Right ventricle myocardium superior (tissue), 1 donor: ENCODE measurements at regions not wholly inside any gene's neighbourhood (a gene's known extent, or its start where the extent isn't known, plus 50 kb on each side); places are given as distances from the start of the nearest gene placed in this dataset.
"Not testable (repeated sequence)": the region's sequence is repeated elsewhere in the genome, so short reads cannot be mapped to it uniquely, and the experiment has no call there.

Source experiments
- ATAC-seq: fragments of 200-7000 bp; cut with Tn5 transposase; one replicate; pipeline ENCODE4 v1.9.1; 2020; ENCODE audit warnings: mild to moderate bottlenecking; ENCODE audit not compliant: poor library complexity
- DNase-seq: peaks from one replicate; pipeline ENCODE4 v3.0.0-alpha.2; 2020
- intact Hi-C: fragments of 100-400 bp; cut with DNase I; formaldehyde crosslinking; loops from one replicate; pipeline ENCODE4 v1.11.2; 2022
- donor health status: DM: no; HTN: yes; CAD: no; lungs with severe emphysema.

DNA sequence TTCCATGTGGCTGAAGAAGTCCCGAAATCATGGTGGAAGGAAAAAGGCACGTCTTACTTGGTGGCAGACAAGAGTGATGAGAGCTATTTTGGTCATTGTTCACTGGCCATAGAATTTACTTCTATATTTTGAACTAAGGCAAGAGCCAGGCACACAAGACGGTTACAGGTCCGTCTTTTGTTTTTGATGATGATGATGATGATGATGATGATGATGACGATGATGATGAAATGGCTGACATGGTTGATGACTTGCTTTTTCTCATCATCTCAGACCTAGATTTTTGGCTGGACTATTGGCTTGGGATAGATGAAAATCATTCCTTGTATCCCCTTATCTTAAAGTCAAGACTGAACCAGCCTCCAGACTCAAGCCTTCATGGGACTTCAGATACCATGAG is 88.7 kb upstream of the ZNF195 start:
- DNase-seq, ATAC-seq, intact Hi-C loops: not testable (repeated sequence)

DNA sequence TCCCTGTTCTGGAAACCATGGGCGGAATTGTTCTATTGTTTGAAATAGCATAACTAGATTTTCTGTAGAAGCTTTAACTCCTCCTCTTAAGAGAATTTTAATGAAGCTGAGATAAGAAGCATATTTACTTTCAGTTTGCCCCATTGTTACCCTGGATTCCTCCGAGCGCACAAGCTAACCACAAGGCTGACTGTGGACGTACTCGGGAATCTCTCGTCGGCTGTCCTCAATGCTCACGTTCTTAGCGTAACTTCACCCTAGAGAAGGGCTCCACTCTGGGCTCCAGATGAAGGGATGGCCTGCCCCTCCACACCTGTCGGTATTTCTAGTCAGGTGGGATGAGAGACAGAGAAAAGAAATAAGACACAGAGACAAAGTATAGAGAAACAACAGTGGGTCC is 76.7 kb upstream of the ZNF195 start:
- DNase-seq, intact Hi-C loops, ATAC-seq: not testable (repeated sequence)

DNA sequence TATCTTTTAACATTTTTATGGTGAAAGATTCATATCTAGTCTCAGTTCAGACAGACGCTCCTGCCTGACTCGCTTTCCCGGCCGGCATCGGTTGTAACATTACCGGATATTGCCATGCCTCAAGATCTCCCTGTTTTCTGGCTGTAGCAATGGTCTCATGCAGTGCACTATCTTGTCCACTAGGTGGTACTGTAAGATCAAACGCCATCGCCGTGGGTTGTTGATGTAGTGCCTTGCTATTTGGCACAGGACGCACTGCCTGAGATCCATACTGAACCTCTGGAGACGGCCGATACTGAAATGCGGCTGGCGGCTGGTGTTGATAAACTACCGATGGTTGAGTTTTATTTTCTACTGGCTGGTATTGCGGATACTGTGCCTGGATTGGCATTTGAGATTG is 75.9 kb upstream of the ZNF195 start:
- peak; percentile 69 for DNase-seq
- ATAC-seq, intact Hi-C loops: not testable (repeated sequence)

DNA sequence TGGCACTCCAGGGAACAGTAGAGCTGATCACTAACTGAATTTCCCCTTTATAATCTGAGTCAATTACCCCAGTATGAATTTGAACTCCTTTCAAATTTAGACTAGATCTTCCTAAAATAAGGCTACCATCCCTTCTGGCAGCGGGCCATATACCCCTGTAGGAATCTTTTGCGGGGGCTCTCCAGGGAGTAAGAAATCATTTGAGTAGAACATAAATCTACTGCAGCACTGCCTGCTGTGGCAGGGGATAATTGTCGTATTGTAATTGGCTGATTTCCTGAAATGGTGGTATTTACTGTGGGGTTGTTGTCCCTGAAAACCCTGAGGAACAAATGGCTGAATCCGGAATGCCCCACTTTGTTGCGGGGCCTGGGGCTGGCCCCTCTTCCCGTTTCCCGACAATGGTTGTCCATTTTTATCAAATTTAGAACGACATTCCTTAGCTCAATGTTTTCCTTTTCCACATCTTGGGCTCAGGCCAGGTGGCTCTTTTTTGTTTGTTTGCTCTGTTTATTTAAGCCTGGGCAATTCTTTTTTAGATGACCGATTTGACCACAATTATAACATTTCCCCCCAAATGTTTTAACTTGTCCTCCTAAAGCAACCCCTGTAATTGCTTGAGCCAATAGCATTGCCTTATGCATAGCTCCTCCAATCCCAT is 74.8 kb upstream of the ZNF195 start:
- intact Hi-C loops, ATAC-seq: not testable (repeated sequence)

DNA sequence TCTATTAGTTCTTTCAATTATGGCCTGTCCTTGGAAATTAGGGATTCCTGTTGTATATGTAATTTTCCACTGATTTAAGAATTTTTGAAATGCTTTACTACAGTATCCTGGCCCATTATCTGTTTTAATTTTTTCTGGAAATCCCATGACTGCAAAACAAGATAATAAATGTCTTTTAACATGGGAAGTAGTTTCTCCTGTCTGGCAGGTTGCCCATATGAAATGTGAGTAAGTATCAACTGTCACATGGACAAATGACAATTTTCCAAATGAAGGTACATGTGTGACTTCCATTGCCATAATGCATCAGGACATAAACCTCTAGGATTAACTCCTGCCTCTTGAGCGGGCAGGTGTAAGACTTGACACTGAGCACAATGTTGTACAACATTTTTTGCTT is 71.9 kb upstream of the ZNF195 start:
- intact Hi-C loops, DNase-seq, ATAC-seq: not testable (repeated sequence)

More for the DNA sequence above, 74.8 kb upstream of the ZNF195 start:
- DNase-seq = not testable (repeated sequence)

DNA sequence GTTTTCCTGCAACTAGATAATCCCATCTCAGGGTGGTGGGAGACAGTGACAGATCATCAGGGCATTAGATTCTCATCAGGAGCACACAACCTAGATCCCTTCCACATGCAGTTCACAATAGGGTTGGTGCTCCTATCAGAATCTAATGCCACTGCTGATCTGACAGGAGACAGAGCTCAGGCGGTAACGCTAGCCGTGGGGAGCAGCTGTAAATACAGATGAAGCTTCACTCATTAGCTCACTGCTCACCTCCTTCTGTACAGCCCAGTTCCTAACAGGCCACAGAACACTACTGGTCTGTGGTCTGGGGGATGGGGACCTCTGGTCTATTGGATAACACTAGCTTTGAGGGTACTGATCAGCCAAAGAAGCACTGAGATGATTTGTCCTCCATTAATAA is 66.6 kb upstream of the ZNF195 start:
- DNase-seq, ATAC-seq, intact Hi-C loops: not testable (repeated sequence)

DNA sequence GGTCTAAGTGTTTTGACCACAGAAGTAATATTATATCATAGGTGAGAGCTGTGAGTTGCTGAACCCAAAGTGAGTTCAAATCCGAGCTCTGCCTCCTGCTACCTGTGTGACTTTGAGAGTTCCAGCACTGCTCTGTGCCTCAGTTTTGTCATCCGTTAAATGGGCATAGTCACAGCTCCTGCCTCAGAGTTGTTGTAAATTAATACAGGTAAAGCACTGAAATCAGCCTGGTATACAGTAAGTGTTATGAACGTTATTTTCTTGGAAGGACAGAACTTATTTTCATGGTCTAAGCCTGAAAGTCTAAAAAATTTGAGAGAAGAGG is 65.4 kb upstream of the ZNF195 start:
- DNase-seq, ATAC-seq, intact Hi-C loops: not testable (repeated sequence)

DNA sequence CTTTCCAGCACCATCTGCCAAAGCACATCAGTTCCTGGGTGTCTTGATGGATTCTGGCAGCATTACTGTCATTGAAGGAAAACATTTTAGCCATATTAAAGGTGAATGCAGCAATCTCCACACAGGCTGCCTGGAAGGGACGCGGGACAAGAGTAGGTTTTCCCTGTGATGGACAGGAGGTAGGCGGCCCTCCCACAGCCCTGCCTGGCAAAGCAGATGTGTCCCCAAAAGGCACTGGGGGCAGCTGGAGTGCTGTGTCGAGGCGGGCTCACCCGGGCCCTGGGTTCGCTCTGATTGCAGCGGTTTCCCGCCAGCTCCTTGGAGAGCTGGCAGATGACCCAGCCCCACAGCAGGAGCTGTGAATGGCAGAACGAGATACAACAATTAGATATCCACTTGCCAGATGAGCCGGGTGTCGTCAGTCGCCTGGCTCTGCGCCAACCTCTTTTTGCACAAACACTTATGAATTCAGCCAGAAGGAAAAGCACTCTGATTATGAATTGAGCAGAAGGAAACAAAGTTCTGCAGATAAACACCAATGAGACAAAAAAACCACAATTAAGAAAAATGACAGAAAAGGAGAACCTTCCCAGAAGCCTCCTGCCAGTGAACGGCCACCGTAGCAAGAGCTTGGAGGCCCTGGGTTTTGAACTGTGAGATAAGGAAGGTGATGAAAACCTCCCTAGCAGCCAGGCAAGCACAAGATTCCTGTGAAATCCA is 64.9 kb upstream of the ZNF195 start:
- ATAC-seq, intact Hi-C loops, DNase-seq: not testable (repeated sequence)

DNA sequence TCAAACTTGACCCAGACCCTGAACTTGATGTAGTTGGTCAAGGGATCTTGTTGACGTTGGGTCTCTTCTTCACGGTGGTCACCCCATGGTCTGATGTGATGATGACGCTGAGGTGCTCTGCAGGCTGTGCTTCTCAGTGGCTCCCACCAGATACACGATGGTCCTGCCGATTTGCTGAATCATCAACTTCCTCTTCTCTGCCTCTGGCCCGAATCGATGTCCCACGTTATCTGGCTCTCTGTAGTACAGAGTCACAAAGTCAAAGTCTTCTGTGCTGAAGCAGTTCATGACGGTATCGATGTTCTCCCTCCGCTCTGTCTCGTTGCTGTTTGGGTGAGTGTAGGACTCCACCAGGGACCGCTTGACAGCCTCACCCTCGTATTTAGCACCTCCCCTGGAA is 58.5 kb upstream of the ZNF195 start:
- ATAC-seq, intact Hi-C loops, DNase-seq: not testable (repeated sequence)

DNA sequence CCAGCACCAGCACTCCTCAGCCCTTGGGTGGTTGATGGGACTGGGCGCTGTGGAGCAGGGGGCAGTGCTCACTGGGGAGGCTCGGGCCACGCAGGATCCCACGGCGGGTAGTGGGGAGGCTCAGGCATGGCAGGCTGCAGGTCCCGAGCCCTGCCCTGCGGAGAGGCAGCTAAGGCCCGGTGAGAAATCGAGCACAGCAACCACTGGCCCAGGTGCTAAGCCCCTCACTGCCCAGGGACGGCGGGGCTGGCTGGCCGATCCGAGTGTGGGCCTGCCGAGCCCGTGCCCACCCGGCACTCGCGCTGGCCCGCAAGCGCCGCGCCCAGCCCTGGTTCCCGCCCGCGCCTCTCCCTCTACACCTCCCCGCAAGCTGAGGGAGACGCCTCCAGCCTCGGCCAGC is 56.0 kb upstream of the ZNF195 start:
- intact Hi-C loops = no loop called here
- no peak for DNase-seq
- ATAC-seq = no peak

DNA sequence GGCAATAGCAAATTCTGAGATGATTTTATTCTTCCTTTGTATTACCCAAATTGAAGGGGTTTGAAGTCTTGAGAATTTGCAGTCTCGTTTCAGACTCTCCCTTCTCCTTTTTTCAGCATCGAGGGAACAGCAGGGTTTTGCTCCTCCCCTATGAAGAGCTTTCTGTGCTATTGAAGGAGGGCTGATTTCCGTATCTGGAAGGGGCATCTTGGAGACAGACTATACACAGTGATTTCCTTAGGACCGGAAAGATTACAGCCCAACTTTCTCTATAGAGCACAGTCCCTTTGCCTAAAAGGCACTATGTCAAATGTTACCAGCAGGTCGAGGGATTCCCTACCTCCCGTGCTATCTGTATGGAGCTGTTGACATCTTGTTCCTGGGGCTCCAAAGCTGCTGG is 50.2 kb upstream of the ZNF195 start:
- DNase-seq, intact Hi-C loops, ATAC-seq: not testable (repeated sequence)
